Gastroesophageal sphincter (tissue), 4 donors: ENCODE measurements at regions not wholly inside any gene's neighbourhood (a gene's known extent, or its start where the extent isn't known, plus 50 kb on each side); places are given as distances from the start of the nearest gene placed in this dataset.

Experiments used
- ATAC-seq: fragments of 150-250 bp; one replicate; pipeline ENCODE4 v1.9.1; 2016; ENCODE audit warnings: mild to moderate bottlenecking, moderate library complexity
- H3K27ac ChIP-seq, 4 donors: fragments of 200-600 bp; sonication (generic) in 3 of 4; 1 replicate in 3 of 4; 2 replicates in 1 of 4; pipeline ENCODE4 v1.5.1; 2016 to 2019
- H3K27me3 ChIP-seq: fragments of 200-600 bp; sonication (generic); one replicate; pipeline ENCODE4 v1.5.1; 2019
- H3K36me3 ChIP-seq, 2 donors: fragments of 200-600 bp; sonication (generic); one replicate each; pipeline ENCODE4 v1.5.1; 2019; ENCODE audit warnings: control low read depth in 1 of 2
- H3K4me1 ChIP-seq, 3 donors: fragments of 200-600 bp; sonication (generic); 1 replicate in 2 of 3; 2 replicates in 1 of 3; pipeline ENCODE4 v1.5.1; 2016 to 2019; ENCODE audit warnings: control low read depth in 2 of 3
- H3K4me3 ChIP-seq, 2 donors: fragments of 200-600 bp; sonication (generic); one replicate each; pipeline ENCODE4 v1.5.1; 2019; ENCODE audit warnings: mild to moderate bottlenecking in 1 of 2, moderate library complexity in 1 of 2
- H3K9me3 ChIP-seq, 3 donors: fragments of 200-600 bp; sonication (generic); one replicate each; pipeline ENCODE4 v1.5.1; 2017 to 2019; ENCODE audit warnings: control low read depth in 2 of 3
- EP300 ChIP-seq: sonication (generic); formaldehyde crosslinking; IDR thresholded peaks from one replicate; pipeline ENCODE4 v1.6.1; 2017; ENCODE audit warnings: antibody characterized with exemption, mild to moderate bottlenecking
- POLR2A ChIP-seq, 2 donors: fragments of 450-650 bp; IDR thresholded peaks; one replicate each; pipeline ENCODE4 v1.6.1; 2017; ENCODE audit warnings: antibody characterized with exemption in 2 of 2, mild to moderate bottlenecking in 2 of 2, moderate library complexity in 1 of 2
- POLR2AphosphoS5 ChIP-seq: sonication (generic); formaldehyde crosslinking; IDR thresholded peaks from one replicate; pipeline ENCODE4 v1.6.1; 2017; ENCODE audit warnings: antibody characterized with exemption
- WGBS, 2 donors: methylation state at CpG; one replicate each; pipeline ENCODE4 v1.1.5; 2018; ENCODE audit warnings: low coverage in 1 of 2; 5-methylcytosine and 5-hydroxymethylcytosine counted together
- TF ChIP-seq, protein P1 (sequence below), 4 experiments: fragments of 200-600 bp in 2 of 4; fragments of 450-650 bp in 2 of 4; sonication (generic) in 1 of 4; IDR thresholded peaks; one replicate each; pipeline ENCODE4 v1.5.1; 2017 to 2019; ENCODE audit warnings: antibody characterized with exemption in 4 of 4, mild to moderate bottlenecking in 2 of 4, moderate library complexity in 2 of 4

DNA sequence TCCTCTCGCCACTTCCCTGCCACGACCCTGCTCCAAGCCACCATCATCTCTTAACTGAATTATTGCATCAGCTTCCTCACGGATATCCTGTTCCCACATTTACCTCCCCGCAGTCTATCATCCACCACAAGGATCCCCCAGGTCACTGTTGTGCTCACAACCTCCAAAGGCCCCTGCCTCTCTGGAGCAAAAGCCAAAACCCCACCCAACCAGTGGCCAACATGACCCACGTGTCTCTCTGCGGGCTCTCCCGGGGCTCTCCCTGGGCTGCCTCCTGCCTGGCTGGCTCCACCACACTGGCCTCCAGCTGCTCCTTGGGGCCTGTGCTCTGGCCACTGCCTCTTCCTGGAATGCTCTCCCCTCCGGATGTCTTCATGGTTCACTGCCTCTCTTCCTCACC is 809.3 kb downstream of the UQCRFS1 start:
- Histone ChIP-seq H3K4me1 (no peaks in the 10 kb centered on the region), H3K27me3 (peaks cover 70% of the 10 kb centered on the region), H3K9me3 (no peaks in the 10 kb centered on the region), H3K27ac (no peak overlapping the region), H3K4me3 (no peak overlapping the region), H3K36me3 (no peaks in the 10 kb centered on the region)
- TF ChIP-seq, protein P1, sequence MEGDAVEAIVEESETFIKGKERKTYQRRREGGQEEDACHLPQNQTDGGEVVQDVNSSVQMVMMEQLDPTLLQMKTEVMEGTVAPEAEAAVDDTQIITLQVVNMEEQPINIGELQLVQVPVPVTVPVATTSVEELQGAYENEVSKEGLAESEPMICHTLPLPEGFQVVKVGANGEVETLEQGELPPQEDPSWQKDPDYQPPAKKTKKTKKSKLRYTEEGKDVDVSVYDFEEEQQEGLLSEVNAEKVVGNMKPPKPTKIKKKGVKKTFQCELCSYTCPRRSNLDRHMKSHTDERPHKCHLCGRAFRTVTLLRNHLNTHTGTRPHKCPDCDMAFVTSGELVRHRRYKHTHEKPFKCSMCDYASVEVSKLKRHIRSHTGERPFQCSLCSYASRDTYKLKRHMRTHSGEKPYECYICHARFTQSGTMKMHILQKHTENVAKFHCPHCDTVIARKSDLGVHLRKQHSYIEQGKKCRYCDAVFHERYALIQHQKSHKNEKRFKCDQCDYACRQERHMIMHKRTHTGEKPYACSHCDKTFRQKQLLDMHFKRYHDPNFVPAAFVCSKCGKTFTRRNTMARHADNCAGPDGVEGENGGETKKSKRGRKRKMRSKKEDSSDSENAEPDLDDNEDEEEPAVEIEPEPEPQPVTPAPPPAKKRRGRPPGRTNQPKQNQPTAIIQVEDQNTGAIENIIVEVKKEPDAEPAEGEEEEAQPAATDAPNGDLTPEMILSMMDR (IDR thresholded peaks at IDR 0.05) = no peak
- TF ChIP-seq EP300 (no peak), POLR2AphosphoS5 (no peak), POLR2A (IDR thresholded peaks at IDR 0.05) (no peak)
- 48 to 64% methylated on average over 6 to 8 of the region's 8 CpGs for WGBS, 2 donors
- ATAC-seq = no peak

DNA sequence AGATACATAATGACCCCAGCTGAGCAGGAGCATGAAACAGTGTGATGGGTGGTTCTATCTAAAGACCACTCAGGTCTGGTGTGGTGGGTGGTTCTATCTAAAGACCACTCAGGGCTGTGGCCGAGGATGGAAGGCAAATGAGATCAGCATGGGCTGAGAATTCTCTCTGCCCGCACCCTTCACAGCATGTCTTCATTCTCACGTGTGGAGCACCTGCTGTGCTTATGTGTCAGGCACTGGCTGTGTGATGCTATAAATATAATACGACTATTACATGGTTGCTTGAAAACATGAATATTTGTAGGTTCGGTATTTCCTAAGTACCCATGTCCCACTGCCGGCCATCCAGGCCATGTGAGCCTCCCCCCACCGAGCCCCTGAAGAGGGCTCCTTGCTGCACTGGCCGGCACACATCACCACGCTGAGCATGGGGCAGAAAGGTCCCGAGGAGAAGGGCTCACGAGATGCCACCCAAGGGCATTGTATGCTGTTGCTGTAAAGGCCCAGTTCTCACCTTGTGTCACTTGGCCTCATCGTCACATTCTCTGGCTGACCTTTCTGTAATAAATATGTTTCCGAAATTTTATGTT is 810.2 kb downstream of the UQCRFS1 start:
- H3K27me3 ChIP-seq = peaks cover 65% of the 10 kb centered on the region
- no peak for TF ChIP-seq EP300
- no peak for TF ChIP-seq POLR2A (IDR thresholded peaks at IDR 0.05)
- TF ChIP-seq POLR2AphosphoS5 = no peak
- TF ChIP-seq, protein P1 (IDR thresholded peaks at IDR 0.05) = no peak
- H3K36me3 ChIP-seq = no peaks in the 10 kb centered on the region
- no peak for ATAC-seq
- WGBS, 2 donors = 24 to 57% methylated on average over 5 to 13 of the region's 13 CpGs
- no peak overlapping the region for H3K4me3 ChIP-seq
- no peak overlapping the region for H3K27ac ChIP-seq
- no peaks in the 10 kb centered on the region for H3K4me1 ChIP-seq
- H3K9me3 ChIP-seq = no peaks in the 10 kb centered on the region

DNA sequence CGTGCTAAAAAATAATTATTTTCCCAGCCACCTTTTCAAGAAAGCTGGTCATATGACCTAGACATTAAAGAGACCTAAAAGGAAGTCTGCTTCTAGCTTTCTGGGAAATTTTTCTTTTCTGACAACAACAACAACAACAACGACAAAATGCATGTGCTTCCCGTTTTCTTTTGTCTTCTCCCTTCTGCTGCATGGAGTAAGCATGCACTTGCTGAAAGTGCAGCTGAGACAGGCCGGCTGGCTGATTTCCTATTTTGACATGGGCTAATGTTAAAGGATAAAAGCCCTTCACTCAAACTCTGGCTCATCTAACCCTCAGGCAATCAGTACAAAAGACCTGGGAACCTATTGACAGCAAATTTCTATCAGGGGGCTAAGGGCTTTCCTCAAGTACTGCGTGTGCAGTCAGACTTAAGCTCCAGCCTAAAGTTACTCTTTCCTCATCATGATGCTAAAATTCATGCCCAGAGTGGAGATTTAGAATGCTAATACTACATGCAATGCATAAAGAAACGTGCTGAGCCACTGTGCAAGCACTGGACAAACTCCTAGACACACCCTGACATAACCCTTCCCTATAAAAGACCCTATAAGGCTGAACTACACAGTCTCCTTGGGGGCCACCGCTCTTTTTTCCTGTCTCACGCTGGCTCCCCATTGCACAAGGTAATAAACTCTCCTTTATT is 811.1 kb downstream of the UQCRFS1 start:
- ATAC-seq = no peak
- TF ChIP-seq POLR2AphosphoS5 (no peak), POLR2A (IDR thresholded peaks at IDR 0.05) (no peak), EP300 (no peak)
- TF ChIP-seq, protein P1 (IDR thresholded peaks at IDR 0.05) = no peak
- Histone ChIP-seq H3K36me3 (no peaks in the 10 kb centered on the region), H3K4me1 (no peaks in the 10 kb centered on the region), H3K27ac (no peak overlapping the region), H3K4me3 (no peak overlapping the region), H3K27me3 (peaks cover 67% of the 10 kb centered on the region), H3K9me3 (no peaks in the 10 kb centered on the region)
- 7 to 47% methylated on average over 5 to 7 of the region's 8 CpGs for WGBS, 2 donors

DNA sequence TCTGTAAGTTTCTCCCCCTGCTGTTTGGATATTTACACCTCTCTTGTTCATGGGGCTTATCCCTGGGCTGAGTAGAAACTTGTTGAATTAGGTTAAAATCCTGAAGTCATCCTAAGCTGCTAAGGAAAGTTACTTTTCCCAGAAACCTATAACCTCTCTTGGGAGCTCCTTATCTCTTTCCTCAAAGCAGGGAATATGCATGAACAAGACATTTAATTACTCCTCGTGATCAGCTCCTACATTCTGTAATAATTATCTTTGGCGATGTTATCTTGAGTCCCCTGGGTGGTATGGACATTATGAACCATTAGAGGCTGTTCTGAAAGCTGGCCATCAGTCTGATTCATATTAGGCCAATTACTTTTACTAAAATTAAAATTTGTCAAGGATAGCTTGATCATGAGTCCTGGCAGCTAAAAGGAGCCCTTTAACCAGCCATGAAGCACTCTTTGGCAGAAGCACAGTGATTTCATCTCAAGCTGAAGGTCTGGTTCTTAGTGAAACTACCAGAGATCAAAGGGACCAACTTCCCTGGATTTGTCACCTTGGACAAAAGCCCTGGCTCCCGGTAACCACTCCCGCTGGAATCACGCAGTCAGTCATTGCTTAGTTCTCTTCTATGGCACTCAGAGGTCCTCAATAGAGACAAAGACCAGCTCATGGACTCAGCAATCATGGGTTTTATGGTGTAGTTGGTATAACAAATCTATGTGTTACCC is 811.8 kb downstream of the UQCRFS1 start:
- ATAC-seq = no peak
- H3K4me1 ChIP-seq = no peaks in the 10 kb centered on the region
- H3K36me3 ChIP-seq = no peaks in the 10 kb centered on the region
- peaks cover 64% of the 10 kb centered on the region for H3K27me3 ChIP-seq
- no peak overlapping the region for H3K4me3 ChIP-seq
- no peaks in the 10 kb centered on the region for H3K9me3 ChIP-seq
- 46 to 53% methylated on average over 2 to 5 of the region's 5 CpGs for WGBS, 2 donors
- TF ChIP-seq EP300 = no peak
- no peak overlapping the region for H3K27ac ChIP-seq

DNA sequence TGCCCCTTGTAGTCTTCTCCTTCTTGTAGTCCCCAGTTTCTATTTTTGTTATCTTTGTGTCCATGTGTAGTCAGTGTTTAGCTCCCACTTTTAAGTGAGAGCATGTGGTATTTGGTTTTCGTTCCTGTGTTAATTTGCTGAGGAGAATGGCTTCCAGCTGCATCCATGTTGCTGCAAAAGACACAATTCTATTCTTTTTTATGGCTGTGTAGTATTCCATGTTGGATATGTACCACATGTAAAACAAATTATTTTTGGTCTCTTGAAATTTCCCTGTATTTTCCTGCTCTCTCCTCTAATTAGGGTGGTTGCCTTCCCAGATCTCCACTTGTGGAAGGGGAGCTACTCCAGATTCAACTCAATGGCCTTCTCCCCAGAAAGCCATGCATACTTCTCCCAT is 813.8 kb downstream of the UQCRFS1 start:
- Histone ChIP-seq H3K36me3 (no peaks in the 10 kb centered on the region), H3K9me3 (peaks cover 0 to 3% (median 0%) of the 10 kb centered on the region in 3 donors), H3K4me3 (no peak overlapping the region), H3K27ac (no peak overlapping the region), H3K4me1 (no peaks in the 10 kb centered on the region), H3K27me3 (peaks cover 54% of the 10 kb centered on the region)
- TF ChIP-seq POLR2AphosphoS5 = no peak
- TF ChIP-seq, protein P1 (IDR thresholded peaks at IDR 0.05) = no peak
- no peak for TF ChIP-seq POLR2A (IDR thresholded peaks at IDR 0.05)
- TF ChIP-seq EP300 = no peak
- WGBS, 2 donors = 78 to 100% methylated on average over 1 of the region's 1 CpG
- no peak for ATAC-seq
